ENCODE measurements at regions not wholly inside any gene's neighbourhood (a gene's known extent, or its start where the extent isn't known, plus 50 kb on each side); places are given as distances from the start of the nearest gene placed in this dataset.

DNA sequence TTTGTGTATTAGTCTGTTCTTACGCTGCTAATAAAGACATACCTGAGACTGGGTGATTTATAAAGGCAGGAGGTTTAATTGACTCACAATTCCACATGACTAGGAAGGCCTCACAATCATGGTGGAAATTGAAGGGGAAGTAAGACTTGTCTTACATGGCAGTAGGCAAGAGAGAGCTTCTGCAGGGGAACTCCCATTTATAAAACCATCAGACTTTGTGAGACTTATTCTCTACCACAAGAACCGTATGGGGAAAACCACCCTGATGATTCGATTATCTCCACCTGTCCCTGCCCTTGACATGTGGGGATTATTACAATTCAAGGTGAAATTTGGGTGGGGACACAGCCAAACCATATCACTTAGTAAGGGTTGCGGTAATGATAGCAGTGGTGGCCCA lies 833.1 kb downstream of the FLRT2 start:
- Histone ChIP-seq H3K36me3 (ENCODE audit: control insufficient read depth in 4 of 4, insufficient read depth in 3 of 4, low read depth in 1 of 4, low read length in 3 of 4) (no peaks in the 10 kb centered on the region), H3K27me3 (ENCODE audit: control insufficient read depth in 4 of 4, insufficient read depth in 4 of 4, low read length in 3 of 4) (no peaks in the 10 kb centered on the region), H3K4me3 (ENCODE audit: low read depth in 1 of 3, low read length in 3 of 3) (no peak overlapping the region), H3K4me1 (ENCODE audit: control insufficient read depth in 4 of 4, insufficient read depth in 4 of 4, low read length in 3 of 4) (no peaks in the 10 kb centered on the region), H3K9ac (ENCODE audit: low read depth in 1 of 2, low read length in 2 of 2) (no peak overlapping the region), H3K9me3 (ENCODE audit: control insufficient read depth in 4 of 4, low read length in 3 of 4) (no peaks in the 10 kb centered on the region), H3K27ac (ENCODE audit: low read depth in 1 of 2, low read length in 2 of 2) (no peak overlapping the region)
- DNase-seq (ENCODE audit: low spot score), result no peak
- WGBS, result 83% methylated on average over 4 of the region's 4 CpGs
- TF ChIP-seq, protein P1, sequence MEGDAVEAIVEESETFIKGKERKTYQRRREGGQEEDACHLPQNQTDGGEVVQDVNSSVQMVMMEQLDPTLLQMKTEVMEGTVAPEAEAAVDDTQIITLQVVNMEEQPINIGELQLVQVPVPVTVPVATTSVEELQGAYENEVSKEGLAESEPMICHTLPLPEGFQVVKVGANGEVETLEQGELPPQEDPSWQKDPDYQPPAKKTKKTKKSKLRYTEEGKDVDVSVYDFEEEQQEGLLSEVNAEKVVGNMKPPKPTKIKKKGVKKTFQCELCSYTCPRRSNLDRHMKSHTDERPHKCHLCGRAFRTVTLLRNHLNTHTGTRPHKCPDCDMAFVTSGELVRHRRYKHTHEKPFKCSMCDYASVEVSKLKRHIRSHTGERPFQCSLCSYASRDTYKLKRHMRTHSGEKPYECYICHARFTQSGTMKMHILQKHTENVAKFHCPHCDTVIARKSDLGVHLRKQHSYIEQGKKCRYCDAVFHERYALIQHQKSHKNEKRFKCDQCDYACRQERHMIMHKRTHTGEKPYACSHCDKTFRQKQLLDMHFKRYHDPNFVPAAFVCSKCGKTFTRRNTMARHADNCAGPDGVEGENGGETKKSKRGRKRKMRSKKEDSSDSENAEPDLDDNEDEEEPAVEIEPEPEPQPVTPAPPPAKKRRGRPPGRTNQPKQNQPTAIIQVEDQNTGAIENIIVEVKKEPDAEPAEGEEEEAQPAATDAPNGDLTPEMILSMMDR (IDR thresholded peaks at IDR 0.05; ENCODE audit: low read depth, low read length, missing input control), result no peak
- TF ChIP-seq YY1 (IDR thresholded peaks at IDR 0.05) (no peak), JUND (IDR thresholded peaks at IDR 0.05) (no peak), RAD21 (IDR thresholded peaks at IDR 0.05) (no peak), SP1 (IDR thresholded peaks at IDR 0.05) (no peak), NR2F2 (IDR thresholded peaks at IDR 0.05) (no peak), TAF1 (conservative IDR thresholded peaks at IDR 0.05) (no peak), EGR1 (IDR thresholded peaks at IDR 0.05; ENCODE audit: low read depth in 2 of 2) (no peak), HNF4G (IDR thresholded peaks at IDR 0.05) (no peak), RXRA (IDR thresholded peaks at IDR 0.05) (no peak), HNF4A (conservative IDR thresholded peaks at IDR 0.05) (no peak), GABPA (IDR thresholded peaks at IDR 0.05 in 1 of 2, conservative IDR thresholded peaks at IDR 0.05 in 1 of 2) (no peak), FOXA2 (IDR thresholded peaks at IDR 0.05) (no peak), FOXA1 (IDR thresholded peaks at IDR 0.05) (no peak)
- TF ChIP-seq, protein P2, sequence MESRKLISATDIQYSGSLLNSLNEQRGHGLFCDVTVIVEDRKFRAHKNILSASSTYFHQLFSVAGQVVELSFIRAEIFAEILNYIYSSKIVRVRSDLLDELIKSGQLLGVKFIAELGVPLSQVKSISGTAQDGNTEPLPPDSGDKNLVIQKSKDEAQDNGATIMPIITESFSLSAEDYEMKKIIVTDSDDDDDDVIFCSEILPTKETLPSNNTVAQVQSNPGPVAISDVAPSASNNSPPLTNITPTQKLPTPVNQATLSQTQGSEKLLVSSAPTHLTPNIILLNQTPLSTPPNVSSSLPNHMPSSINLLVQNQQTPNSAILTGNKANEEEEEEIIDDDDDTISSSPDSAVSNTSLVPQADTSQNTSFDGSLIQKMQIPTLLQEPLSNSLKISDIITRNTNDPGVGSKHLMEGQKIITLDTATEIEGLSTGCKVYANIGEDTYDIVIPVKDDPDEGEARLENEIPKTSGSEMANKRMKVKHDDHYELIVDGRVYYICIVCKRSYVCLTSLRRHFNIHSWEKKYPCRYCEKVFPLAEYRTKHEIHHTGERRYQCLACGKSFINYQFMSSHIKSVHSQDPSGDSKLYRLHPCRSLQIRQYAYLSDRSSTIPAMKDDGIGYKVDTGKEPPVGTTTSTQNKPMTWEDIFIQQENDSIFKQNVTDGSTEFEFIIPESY (IDR thresholded peaks at IDR 0.05), result no peak
- TF ChIP-seq, protein P3, sequence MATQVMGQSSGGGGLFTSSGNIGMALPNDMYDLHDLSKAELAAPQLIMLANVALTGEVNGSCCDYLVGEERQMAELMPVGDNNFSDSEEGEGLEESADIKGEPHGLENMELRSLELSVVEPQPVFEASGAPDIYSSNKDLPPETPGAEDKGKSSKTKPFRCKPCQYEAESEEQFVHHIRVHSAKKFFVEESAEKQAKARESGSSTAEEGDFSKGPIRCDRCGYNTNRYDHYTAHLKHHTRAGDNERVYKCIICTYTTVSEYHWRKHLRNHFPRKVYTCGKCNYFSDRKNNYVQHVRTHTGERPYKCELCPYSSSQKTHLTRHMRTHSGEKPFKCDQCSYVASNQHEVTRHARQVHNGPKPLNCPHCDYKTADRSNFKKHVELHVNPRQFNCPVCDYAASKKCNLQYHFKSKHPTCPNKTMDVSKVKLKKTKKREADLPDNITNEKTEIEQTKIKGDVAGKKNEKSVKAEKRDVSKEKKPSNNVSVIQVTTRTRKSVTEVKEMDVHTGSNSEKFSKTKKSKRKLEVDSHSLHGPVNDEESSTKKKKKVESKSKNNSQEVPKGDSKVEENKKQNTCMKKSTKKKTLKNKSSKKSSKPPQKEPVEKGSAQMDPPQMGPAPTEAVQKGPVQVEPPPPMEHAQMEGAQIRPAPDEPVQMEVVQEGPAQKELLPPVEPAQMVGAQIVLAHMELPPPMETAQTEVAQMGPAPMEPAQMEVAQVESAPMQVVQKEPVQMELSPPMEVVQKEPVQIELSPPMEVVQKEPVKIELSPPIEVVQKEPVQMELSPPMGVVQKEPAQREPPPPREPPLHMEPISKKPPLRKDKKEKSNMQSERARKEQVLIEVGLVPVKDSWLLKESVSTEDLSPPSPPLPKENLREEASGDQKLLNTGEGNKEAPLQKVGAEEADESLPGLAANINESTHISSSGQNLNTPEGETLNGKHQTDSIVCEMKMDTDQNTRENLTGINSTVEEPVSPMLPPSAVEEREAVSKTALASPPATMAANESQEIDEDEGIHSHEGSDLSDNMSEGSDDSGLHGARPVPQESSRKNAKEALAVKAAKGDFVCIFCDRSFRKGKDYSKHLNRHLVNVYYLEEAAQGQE (IDR thresholded peaks at IDR 0.05), result no peak
- TF ChIP-seq, protein P4, sequence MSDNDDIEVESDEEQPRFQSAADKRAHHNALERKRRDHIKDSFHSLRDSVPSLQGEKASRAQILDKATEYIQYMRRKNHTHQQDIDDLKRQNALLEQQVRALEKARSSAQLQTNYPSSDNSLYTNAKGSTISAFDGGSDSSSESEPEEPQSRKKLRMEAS (IDR thresholded peaks at IDR 0.05), result no peak
- TF ChIP-seq, protein P5, sequence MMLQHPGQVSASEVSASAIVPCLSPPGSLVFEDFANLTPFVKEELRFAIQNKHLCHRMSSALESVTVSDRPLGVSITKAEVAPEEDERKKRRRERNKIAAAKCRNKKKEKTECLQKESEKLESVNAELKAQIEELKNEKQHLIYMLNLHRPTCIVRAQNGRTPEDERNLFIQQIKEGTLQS (IDR thresholded peaks at IDR 0.05), result no peak
